Umbilical cord (tissue), 1 donor: ENCODE measurements at regions not wholly inside any gene's neighbourhood (a gene's known extent, or its start where the extent isn't known, plus 50 kb on each side); places are given as distances from the start of the nearest gene placed in this dataset.
"Not testable (repeated sequence)": the region's sequence is repeated elsewhere in the genome, so short reads cannot be mapped to it uniquely, and the experiment has no call there.

ENCODE experiments used
- DNase-seq: peaks from one replicate; pipeline ENCODE4 v3.0.0-alpha.2; 2015; ENCODE audit warnings: low spot score

GRCh38 chr2:235216901-235217300 lies 265.1 kb downstream of the SH3BP4 start:
- DNase-seq, result no peak

DNA sequence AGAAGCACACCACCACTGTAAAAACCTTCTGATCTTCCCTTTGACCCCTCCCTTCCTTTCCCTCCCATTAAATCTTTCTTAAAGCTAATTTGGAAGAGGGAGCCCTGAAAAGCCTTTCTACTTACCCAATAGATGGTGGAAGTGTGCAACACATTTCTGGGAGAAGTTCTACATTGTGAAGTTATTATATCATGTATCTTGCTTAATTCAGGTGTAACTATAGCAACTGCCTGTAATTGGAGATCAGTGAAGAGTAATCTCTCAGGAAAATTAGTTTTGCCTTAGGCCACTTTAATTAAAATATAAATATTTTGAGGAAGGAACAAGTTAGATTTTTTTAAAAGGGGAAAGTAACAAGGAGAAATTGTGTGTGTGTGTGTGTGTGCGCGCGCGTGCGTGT lies 266.0 kb downstream of the SH3BP4 start:
- no peak for DNase-seq

DNA sequence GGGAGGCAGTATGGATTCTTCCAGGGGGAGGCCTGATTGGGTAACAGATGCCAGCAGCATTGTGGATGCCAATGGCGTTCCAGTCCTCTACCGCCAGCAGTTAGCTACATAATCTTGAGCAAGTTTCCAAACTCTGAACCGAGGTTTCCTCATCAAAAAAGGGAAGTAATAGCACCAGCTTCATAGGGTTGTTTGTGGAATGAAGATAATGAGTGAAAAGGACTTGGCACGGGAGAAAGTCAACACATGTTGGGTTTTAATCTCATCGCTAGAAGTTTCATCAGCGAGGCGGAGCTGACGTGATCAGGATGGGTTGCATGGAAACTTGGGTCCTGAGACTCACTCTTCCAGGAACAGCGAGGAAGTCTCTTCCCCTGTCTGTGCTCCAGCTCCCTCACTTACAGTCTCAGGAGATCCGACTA lies 266.7 kb downstream of the SH3BP4 start:
- DNase-seq, result no peak

DNA sequence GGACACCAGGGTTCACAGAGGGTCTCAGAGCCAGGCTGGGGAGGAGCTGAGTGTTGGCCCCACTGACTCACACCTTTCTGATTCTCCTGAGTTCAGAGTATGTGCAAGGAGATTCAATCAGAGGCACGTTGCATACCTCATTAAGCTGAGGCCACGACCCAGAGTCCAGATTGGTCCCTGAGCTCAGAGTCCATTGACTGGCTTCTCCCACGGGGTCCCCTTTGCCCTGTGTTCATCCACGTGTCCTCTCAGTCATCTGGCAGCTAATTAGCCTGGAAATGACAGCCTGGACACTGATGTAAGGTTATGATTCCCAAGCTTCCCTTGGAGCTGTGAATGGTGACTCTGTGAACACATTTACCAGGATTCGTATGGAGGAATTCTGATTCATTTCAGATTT lies 267.2 kb downstream of the SH3BP4 start:
- no peak for DNase-seq

DNA sequence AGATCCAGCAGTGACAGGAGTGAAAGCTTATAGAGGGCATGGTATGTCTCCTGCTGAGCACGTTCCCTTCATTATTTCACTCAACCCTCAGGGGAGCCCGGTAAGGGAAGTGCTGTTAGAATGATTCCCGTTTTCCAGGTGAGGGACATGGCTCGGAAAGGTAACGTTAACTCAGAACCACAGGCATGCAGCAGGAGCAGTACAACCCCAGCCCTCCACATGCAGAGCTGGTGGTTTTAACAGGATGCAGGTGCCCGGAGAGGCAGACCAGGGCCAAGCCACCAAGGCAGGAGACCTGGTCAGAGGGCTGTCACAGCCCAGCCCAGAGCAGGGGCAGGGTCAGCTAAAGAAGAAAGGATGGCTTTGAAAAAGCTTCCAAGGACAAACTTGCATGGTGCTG lies 268.5 kb downstream of the SH3BP4 start:
- no peak for DNase-seq

DNA sequence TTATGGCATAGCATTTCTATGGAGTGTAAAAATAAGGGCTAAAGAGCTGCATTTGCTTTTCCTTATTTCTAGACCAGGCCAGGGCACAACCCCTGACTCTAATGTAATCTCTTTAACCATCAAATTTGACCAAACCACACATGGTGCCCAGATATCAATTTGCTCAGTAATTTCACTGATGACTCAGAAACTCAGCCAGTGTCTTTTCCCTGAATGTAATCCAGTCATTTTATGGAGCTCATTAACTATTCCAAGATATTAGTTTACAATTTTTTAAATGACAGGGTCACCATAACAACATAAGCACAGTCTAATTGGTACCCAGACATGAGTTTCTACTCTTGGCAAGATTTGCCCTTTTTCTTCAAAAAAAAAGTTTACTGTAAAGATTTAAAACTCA lies 270.8 kb upstream of the AGAP1 start:
- DNase-seq, result no peak

DNA sequence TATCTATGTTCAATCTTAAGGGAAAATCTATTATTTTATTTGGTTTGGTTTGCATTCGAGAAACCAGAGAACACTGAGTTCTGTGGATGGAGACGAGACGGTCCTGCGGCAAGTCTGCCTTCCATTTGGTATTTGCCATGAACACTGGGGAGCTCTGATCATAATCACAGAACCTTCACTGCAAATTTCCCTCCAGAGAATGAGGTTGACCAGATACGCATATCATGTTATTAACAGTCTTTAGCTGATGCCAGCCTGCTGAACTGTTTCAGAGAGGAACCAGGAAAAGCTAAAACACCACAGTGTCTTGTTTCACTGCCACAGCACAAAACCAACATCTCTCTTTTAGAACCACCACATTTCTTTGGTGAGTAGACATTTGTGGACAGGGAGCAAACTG lies 269.4 kb upstream of the AGAP1 start:
- no peak for DNase-seq

- no peak for DNase-seq
These were observed 268.6 kb upstream of the AGAP1 start for GRCh38 chr2:235225261-235225660.

DNA sequence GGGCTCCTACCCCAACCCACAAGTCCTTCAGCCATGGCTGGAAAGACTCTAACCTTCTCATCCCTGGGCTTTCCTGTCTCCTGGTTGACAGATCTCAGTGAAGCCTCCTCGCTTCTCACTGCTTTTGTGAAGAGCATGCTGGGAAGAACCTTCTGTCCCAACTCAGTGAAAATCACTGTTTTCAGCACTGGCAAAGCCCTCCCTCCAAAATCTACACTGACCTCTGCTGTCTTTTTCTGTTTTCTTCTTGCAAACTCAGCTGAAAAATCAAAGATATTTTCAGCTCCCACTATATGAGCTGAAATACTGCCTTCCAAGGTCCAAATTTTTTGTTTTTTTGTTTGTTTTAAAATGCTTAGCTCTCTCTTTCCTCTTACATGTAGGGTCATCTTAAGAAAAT lies 266.3 kb upstream of the AGAP1 start:
- DNase-seq, result no peak

GRCh38 chr2:235228422-235228821 lies 265.4 kb upstream of the AGAP1 start:
- not testable (repeated sequence) for DNase-seq

DNA sequence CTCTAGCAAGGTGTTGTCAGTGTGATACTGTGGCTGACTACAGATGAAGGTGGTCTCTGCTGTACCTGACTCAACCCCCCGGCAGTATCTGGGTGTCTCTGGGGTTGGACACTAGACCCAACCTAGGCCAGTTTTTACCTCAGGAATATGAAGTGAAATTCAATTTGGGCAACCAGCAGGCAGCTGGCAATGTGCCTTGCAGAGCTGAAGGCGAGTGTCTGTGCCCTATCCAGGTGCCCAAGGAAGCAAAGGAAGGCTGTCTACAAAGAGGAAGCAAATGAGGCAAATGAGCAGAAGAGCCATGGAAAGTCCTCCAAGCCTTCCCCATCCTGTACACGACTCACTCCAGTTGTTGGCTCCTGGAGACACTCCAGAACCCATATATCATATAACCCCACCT lies 264.6 kb upstream of the AGAP1 start:
- DNase-seq, result no peak

DNA sequence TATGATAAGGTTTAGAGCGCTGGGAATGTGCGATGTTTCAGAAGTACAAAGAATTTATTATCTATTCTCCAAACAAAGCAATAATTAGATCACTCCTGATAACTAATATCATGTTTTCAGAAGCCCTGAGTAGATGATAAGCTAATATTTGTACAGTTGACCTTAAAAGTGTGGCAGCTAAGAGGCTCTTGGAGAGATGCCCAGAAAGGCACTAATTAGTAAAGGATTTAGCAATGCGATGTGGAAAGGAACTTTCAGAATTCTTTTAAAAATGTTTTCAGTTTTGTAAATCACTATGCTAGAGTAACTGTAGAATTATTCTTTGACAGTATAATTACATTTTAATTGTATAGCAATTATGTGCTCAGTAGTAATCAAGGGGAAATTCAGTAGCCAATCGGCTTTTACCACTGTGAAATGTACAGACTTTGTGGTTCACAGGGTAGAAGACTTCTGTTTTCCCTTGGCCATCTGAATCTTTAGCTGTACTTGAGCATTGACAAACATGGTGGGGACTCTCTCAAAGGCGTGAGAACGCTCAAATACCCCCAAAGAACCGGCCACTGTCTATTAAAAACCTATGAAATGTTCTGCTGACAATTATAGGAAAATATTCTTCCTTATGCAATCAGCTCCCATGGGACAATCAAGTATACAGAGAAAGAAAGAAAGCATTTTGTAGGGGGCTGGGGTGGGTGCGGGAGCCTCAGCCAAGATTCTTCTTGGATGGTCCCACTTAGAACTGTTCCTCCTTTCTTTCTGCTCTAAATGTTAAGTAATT lies 262.8 kb upstream of the AGAP1 start:
- DNase-seq, result no peak

DNA sequence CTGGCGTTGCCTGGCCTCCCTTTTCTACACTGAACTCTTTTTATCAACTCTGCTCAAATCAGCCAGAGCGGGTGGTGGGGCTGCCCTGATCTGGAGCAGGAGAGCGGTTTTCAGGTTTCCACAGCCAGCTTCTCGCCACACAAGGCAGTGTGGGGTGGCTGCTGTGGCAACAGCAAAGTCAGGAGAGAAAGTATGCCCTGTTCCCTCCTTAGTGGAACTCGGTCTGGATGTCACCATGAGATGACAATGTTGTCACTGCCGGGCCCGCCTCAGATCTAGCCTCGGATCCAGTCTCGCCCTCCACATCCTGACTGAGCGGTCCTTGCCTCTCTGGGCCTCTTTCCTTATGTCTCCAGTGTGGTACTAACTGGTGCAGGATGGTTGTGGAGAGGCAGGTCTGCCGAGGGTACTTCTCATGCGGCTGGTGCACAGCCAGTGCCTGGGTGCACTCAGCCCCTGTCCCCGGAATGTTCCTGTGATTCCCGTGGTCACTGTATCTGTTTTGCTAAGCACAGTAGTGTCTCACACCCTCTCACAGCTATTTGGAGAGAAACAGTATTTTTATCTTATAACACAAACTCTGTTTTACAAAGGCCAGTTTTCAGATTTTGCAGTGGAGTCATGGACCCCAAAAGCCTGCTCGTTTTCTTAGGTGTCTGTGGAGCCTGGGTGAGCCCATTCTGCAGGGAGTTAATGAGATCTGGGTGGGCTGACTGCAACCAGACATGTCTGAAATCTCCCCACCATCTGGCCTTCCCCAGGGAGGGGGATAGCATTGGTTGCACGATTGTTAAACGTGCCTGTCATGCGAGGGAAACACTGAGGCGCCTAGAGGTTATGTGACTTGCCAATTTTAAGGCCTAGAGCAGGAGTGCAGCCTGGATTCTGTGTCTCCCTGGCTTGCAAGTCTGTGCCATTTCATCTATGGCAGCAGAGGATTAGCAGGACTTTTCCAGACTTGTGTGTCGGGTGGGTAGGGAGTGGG lies 261.1 kb upstream of the AGAP1 start:
- peak; percentile 84 for DNase-seq

GRCh38 chr2:235234736-235235135 lies 259.1 kb upstream of the AGAP1 start:
- peak; percentile 89 for DNase-seq

DNA sequence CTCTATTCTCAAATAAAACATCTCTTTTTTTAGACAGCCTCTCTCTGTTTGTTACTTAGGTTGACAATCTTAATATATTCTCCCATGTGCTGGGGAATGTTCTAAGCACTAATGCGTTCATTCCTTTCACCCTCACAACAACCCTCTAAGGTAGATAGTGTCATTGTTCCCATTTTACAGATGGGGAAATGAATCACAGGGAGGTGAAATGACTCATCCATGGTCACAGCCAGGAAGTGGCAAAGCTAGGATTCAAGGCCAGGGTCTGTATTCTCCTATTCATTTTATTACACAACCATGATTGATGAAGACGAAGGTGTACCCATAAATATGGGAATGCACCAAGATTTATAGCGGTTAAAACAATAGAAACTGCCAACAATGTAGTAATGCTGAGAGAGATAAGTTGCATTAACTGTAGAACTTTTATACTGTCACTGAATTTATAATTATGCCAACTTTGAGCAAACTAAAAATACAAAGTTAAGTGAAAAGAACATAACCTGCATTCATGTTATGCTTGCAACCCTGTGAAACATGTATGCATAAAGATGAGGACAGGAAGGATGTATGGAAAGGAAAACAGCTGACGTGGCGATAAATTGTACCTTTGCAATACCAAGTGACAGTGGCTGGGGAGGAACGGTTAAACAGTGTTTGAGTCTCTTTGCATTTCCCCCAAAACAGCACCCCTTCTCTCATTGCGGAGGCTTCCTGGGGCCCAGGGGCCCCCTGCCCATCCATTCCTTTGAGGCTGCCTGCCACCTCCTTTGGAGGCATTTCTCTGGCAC lies 257.7 kb upstream of the AGAP1 start:
- DNase-seq, result no peak

GRCh38 chr2:235238537-235238936 lies 255.3 kb upstream of the AGAP1 start:
- DNase-seq, result peak; percentile 85

DNA sequence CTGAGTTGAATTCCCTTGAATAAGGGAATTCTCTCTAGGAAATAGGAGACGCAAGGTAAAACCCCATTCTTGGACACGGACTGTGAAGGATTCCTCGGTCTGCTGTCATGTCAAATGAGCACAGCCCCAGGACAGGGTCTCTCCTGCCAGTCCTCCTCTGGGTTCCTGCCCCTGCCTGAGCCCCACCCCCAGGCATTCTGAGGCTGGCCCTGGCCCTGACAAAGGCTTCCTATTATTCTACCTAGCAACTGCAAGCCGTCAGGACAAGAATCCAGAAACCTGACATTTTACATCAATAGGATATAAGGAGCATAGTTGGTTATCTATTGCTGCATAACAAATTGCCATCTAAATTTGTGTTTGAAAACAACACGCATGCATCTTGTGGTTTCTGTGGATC lies 253.3 kb upstream of the AGAP1 start:
- DNase-seq, result no peak

- no peak for DNase-seq
These were observed 249.3 kb upstream of the AGAP1 start for GRCh38 chr2:235244255-235245220.

DNA sequence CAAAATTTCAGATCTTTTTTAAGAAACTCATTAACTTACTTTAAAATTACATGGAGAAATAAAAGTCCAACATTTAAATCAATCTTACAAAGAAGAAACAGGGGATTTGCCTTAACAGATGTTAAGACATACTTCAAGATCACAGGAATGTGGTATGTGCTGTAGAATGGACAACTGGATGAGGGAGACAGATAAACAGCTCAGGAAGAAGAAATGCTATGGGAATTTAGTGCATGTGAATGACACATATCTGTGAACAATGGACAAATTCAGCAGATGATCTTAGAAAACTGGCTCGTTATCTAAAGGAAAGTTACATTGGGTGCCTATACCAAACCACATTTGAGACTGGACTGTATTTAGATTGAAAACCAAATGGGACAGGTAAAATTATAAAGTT lies 246.8 kb upstream of the AGAP1 start:
- no peak for DNase-seq

DNA sequence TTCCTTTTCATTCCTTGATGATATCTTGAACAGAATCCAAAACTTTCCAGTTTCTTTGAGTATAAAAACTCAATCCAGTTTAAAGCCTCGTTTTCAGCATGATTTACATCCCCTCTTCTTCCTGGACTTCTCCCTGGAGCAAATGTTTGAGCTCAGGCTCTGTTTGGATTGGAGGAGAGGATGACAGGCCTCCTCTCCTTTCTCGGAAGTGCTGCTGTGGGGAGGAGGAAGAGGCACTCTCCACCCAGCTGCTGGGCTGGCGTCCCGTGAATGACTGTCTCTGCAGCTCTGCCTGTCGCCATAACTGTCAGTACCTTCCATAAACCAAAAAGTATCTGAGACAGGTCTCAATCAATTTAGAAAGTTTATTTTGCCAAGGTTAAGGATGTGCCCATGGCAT lies 238.2 kb upstream of the AGAP1 start:
- peak; percentile 83 for DNase-seq

DNA sequence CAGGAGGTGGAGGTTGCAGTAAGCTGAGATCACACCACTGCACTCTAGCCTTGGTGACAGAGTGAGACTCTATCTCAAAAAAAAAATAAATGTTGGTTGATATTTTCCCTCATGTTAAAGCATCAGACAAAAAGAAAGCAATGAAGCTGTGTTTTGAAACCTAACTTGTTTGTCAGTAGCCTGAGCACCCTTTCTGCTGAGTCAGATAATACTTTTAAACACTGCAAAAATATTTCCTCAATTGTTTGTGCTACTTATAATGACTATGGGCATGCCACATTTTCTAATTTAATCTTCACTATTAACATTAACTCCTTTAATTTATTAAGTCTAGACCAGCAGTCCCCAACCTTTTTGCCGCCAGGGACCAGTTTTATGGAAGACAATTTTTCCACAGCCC lies 236.3 kb upstream of the AGAP1 start:
- DNase-seq, result no peak
